Ascending aorta (tissue), 2 donors: ENCODE measurements at regions not wholly inside any gene's neighbourhood (a gene's known extent, or its start where the extent isn't known, plus 50 kb on each side); places are given as distances from the start of the nearest gene placed in this dataset.

Source experiments
- DNase-seq, 2 donors: peaks; one replicate each; pipeline ENCODE4 v3.0.0-alpha.2; 2019; ENCODE audit warnings: low spot score in 2 of 2
- H3K27ac ChIP-seq, 2 donors: fragments of 200-600 bp; sonication (generic); one replicate each; pipeline ENCODE4 v1.5.1; 2016 to 2017; ENCODE audit warnings: mild to moderate bottlenecking in 1 of 2
- H3K27me3 ChIP-seq: fragments of 200-600 bp; sonication (generic); one replicate; pipeline ENCODE4 v1.5.1; 2017
- H3K36me3 ChIP-seq, 2 donors: fragments of 200-600 bp; sonication (generic); one replicate each; pipeline ENCODE4 v1.5.1; 2016
- H3K4me1 ChIP-seq, 2 donors: fragments of 200-600 bp; sonication (generic); one replicate each; pipeline ENCODE4 v1.5.1; 2016 to 2017; ENCODE audit warnings: mild to moderate bottlenecking in 1 of 2
- H3K4me3 ChIP-seq, 2 donors: fragments of 200-600 bp; sonication (generic); one replicate each; pipeline ENCODE4 v1.5.1; 2016 to 2017; ENCODE audit warnings: mild to moderate bottlenecking in 1 of 2
- H3K9me3 ChIP-seq, 2 donors: fragments of 200-600 bp; sonication (generic); one replicate each; pipeline ENCODE4 v1.5.1; 2016
- CTCF ChIP-seq, 3 experiments: fragments of 200-600 bp in 2 of 3; fragments of 450-650 bp in 1 of 3; sonication (generic) in 2 of 3; IDR thresholded peaks; one replicate each; pipeline ENCODE4 v1.5.1; 2016 to 2019; ENCODE audit warnings: antibody characterized with exemption in 3 of 3, mild to moderate bottlenecking in 1 of 3, moderate library complexity in 1 of 3
- intact Hi-C: fragments of 100-400 bp; cut with DNase I; formaldehyde crosslinking; loops from one replicate; pipeline ENCODE4 v1.15.1; 2023

GRCh38 chr5:13516195-13516594, 428.3 kb downstream of the DNAH5 start:
- H3K4me1 ChIP-seq, result no peaks in the 10 kb centered on the region
- TF ChIP-seq CTCF (IDR thresholded peaks at IDR 0.05), result no peak
- no peak overlapping the region for H3K4me3 ChIP-seq
- no peaks in the 10 kb centered on the region for H3K36me3 ChIP-seq
- no peaks in the 10 kb centered on the region for H3K9me3 ChIP-seq
- DNase-seq, result no peak
- intact Hi-C loops, result no loop called here
- no peak overlapping the region for H3K27ac ChIP-seq
- no peaks in the 10 kb centered on the region for H3K27me3 ChIP-seq

GRCh38 chr5:13511442-13511841, 433.0 kb downstream of the DNAH5 start:
- H3K4me3 ChIP-seq, result no peak overlapping the region
- H3K4me1 ChIP-seq, result no peaks in the 10 kb centered on the region
- H3K27me3 ChIP-seq, result no peaks in the 10 kb centered on the region
- intact Hi-C loops, result no loop called here
- DNase-seq, result no peak
- H3K27ac ChIP-seq, result no peak overlapping the region
- H3K9me3 ChIP-seq, result no peaks in the 10 kb centered on the region
- TF ChIP-seq CTCF (IDR thresholded peaks at IDR 0.05), result no peak
- no peaks in the 10 kb centered on the region for H3K36me3 ChIP-seq

GRCh38 chr5:13510616-13511015, 433.9 kb downstream of the DNAH5 start:
- no peak for DNase-seq
- intact Hi-C loops, result no loop called here
- Histone ChIP-seq H3K36me3 (no peaks in the 10 kb centered on the region), H3K27me3 (no peaks in the 10 kb centered on the region), H3K4me1 (no peaks in the 10 kb centered on the region), H3K4me3 (no peak overlapping the region), H3K9me3 (no peaks in the 10 kb centered on the region), H3K27ac (no peak overlapping the region)
- TF ChIP-seq CTCF (IDR thresholded peaks at IDR 0.05), result no peak

- no peaks in the 10 kb centered on the region for H3K36me3 ChIP-seq
- H3K9me3 ChIP-seq, result no peaks in the 10 kb centered on the region
- no peak for TF ChIP-seq CTCF (IDR thresholded peaks at IDR 0.05)
- intact Hi-C loops, result no loop called here
- H3K4me1 ChIP-seq, result no peaks in the 10 kb centered on the region
- H3K27me3 ChIP-seq, result no peaks in the 10 kb centered on the region
- no peak overlapping the region for H3K27ac ChIP-seq
- no peak overlapping the region for H3K4me3 ChIP-seq
- DNase-seq, result no peak
Measured at GRCh38 chr5:13508559-13508958, 435.9 kb downstream of the DNAH5 start.

GRCh38 chr5:13505326-13505725, 439.2 kb downstream of the DNAH5 start:
- Histone ChIP-seq H3K9me3 (no peaks in the 10 kb centered on the region), H3K36me3 (no peaks in the 10 kb centered on the region), H3K27ac (no peak overlapping the region), H3K27me3 (no peaks in the 10 kb centered on the region), H3K4me3 (no peak overlapping the region), H3K4me1 (no peaks in the 10 kb centered on the region)
- no peak for DNase-seq
- TF ChIP-seq CTCF (IDR thresholded peaks at IDR 0.05), result no peak
- intact Hi-C loops, result no loop called here

GRCh38 chr5:13503017-13503416, 441.5 kb downstream of the DNAH5 start:
- no peaks in the 10 kb centered on the region for H3K27me3 ChIP-seq
- no peaks in the 10 kb centered on the region for H3K9me3 ChIP-seq
- no peak for TF ChIP-seq CTCF (IDR thresholded peaks at IDR 0.05)
- DNase-seq, result no peak
- no peaks in the 10 kb centered on the region for H3K36me3 ChIP-seq
- no peak overlapping the region for H3K4me3 ChIP-seq
- intact Hi-C loops, result no loop called here
- H3K27ac ChIP-seq, result no peak overlapping the region
- H3K4me1 ChIP-seq, result no peaks in the 10 kb centered on the region
